ENCODE measurements at regions not wholly inside any gene's neighbourhood (a gene's known extent, or its start where the extent isn't known, plus 50 kb on each side); places are given as distances from the start of the nearest gene placed in this dataset.

GRCh38 chr4:30525662-30526315 lies 194.4 kb upstream of the PCDH7 start:
- no peak for DNase-seq (ENCODE audit: low read depth)
- H3K4me3 ChIP-seq (ENCODE audit: low read depth, low read length) = no peak overlapping the region
- TF ChIP-seq MAX (IDR thresholded peaks at IDR 0.05; ENCODE audit: low read depth, low read length) = no peak
- no peak for TF ChIP-seq POLR2A (IDR thresholded peaks at IDR 0.05; ENCODE audit: extremely low read depth, insufficient read length)
- TF ChIP-seq MYC (IDR thresholded peaks at IDR 0.05; ENCODE audit: low read depth, low read length) = no peak
- TF ChIP-seq CTCF (IDR thresholded peaks at IDR 0.05; ENCODE audit: low read depth, low read length) = no peak

- no peak overlapping the region for H3K4me3 ChIP-seq (ENCODE audit: low read depth, low read length)
- TF ChIP-seq POLR2A (IDR thresholded peaks at IDR 0.05; ENCODE audit: extremely low read depth, insufficient read length) = no peak
- TF ChIP-seq MYC (IDR thresholded peaks at IDR 0.05; ENCODE audit: low read depth, low read length) = no peak
- TF ChIP-seq MAX (IDR thresholded peaks at IDR 0.05; ENCODE audit: low read depth, low read length) = no peak
- TF ChIP-seq CTCF (IDR thresholded peaks at IDR 0.05; ENCODE audit: low read depth, low read length) = no peak
- no peak for DNase-seq (ENCODE audit: low read depth)
Observed at GRCh38 chr4:30535255-30535654, 184.9 kb upstream of the PCDH7 start.

- no peak overlapping the region for H3K4me3 ChIP-seq (ENCODE audit: low read depth, low read length)
- TF ChIP-seq POLR2A (IDR thresholded peaks at IDR 0.05; ENCODE audit: extremely low read depth, insufficient read length) = no peak
- no peak for TF ChIP-seq MYC (IDR thresholded peaks at IDR 0.05; ENCODE audit: low read depth, low read length)
- no peak for TF ChIP-seq CTCF (IDR thresholded peaks at IDR 0.05; ENCODE audit: low read depth, low read length)
- DNase-seq (ENCODE audit: low read depth) = no peak
Observed at GRCh38 chr4:30536231-30536630, 183.9 kb upstream of the PCDH7 start.

- no peak for DNase-seq (ENCODE audit: low read depth)
- no peak for TF ChIP-seq CTCF (IDR thresholded peaks at IDR 0.05; ENCODE audit: low read depth, low read length)
- no peak for TF ChIP-seq POLR2A (IDR thresholded peaks at IDR 0.05; ENCODE audit: extremely low read depth, insufficient read length)
- TF ChIP-seq MAX (IDR thresholded peaks at IDR 0.05; ENCODE audit: low read depth, low read length) = no peak
- H3K4me3 ChIP-seq (ENCODE audit: low read depth, low read length) = no peak overlapping the region
Observed at GRCh38 chr4:30537456-30537855, 182.7 kb upstream of the PCDH7 start.

GRCh38 chr4:30538794-30539193 lies 181.4 kb upstream of the PCDH7 start:
- DNase-seq (ENCODE audit: low read depth) = no peak
- TF ChIP-seq POLR2A (IDR thresholded peaks at IDR 0.05; ENCODE audit: extremely low read depth, insufficient read length) (no peak), MAX (IDR thresholded peaks at IDR 0.05; ENCODE audit: low read depth, low read length) (no peak), CTCF (IDR thresholded peaks at IDR 0.05; ENCODE audit: low read depth, low read length) (no peak), MYC (IDR thresholded peaks at IDR 0.05; ENCODE audit: low read depth, low read length) (no peak)

GRCh38 chr4:30543057-30543456 lies 177.1 kb upstream of the PCDH7 start:
- H3K4me3 ChIP-seq (ENCODE audit: low read depth, low read length) = no peak overlapping the region
- TF ChIP-seq MAX (IDR thresholded peaks at IDR 0.05; ENCODE audit: low read depth, low read length) = no peak
- TF ChIP-seq POLR2A (IDR thresholded peaks at IDR 0.05; ENCODE audit: extremely low read depth, insufficient read length) = no peak
- TF ChIP-seq MYC (IDR thresholded peaks at IDR 0.05; ENCODE audit: low read depth, low read length) = no peak
- no peak for TF ChIP-seq CTCF (IDR thresholded peaks at IDR 0.05; ENCODE audit: low read depth, low read length)
- no peak for DNase-seq (ENCODE audit: low read depth)

More at GRCh38 chr4:30538794-30539193, 181.4 kb upstream of the PCDH7 start:
- H3K4me3 ChIP-seq (ENCODE audit: low read depth, low read length) = no peak overlapping the region
